Stromal cell of bone marrow (primary cell): ENCODE measurements at regions not wholly inside any gene's neighbourhood (a gene's known extent, or its start where the extent isn't known, plus 50 kb on each side); places are given as distances from the start of the nearest gene placed in this dataset.
"Not testable (repeated sequence)": the region's sequence is repeated elsewhere in the genome, so short reads cannot be mapped to it uniquely, and the experiment has no call there.

Experiments used
- DNase-seq: peaks from one replicate; pipeline ENCODE4 v3.0.0-alpha.2; 2012; ENCODE audit warnings: low read depth

DNA sequence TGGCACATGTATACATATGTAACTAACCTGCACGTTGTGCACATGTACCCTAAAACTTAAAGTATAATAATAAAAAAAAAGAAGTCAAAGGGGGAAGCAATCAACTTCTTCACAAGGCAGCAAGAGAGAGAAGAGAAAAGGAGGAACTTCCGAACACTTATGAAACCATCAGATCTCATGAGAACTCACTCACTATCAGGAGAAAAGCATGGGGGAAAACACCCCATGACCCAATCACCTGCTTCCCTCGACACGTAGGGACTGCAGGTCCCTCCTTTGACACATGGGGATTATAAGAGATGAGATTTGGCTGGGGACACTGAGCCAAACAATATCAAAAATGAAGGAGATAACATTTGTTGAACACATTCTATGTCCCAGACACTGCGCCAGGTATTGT, 94.8 kb upstream of the PHACTR1 start:
- DNase-seq, result no peak

- no peak for DNase-seq
Observed at GRCh38 chr6:12622566-12622965, 94.0 kb upstream of the PHACTR1 start.

DNA sequence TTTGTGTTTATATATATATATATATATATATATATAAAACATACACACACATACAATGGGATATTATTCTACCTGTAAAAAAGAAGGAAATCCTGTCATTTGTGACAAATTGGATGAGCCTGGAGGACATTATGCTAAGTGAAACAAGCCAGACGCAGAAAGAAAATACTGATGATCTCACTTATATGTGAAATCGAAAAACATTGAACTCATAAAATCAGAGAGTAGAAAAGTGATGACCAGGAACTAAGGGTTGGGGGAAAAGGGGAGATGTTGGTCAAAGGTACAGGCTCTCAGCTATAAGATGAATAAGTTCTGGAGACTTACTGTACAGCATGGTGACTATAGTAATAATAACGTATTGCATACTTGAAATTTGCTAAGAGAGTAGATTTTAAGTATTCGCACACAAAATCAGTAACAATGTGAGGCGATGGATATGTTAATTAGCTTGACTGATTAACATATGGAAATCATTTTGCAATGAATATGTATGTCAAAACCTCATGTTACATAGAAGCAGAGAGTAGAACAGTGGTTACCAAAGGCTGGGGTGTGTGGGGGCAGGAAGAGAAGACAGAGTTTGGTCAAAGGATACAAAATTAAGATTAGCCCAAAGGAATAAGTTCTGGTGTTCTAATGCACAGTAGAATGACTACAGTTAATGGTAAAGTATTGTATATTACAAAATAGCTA, 92.3 kb upstream of the PHACTR1 start:
- DNase-seq, result no peak

- no peak for DNase-seq
Observed at GRCh38 chr6:12627053-12627452, 89.5 kb upstream of the PHACTR1 start.

GRCh38 chr6:12628327-12628726, 88.2 kb upstream of the PHACTR1 start:
- no peak for DNase-seq

DNA sequence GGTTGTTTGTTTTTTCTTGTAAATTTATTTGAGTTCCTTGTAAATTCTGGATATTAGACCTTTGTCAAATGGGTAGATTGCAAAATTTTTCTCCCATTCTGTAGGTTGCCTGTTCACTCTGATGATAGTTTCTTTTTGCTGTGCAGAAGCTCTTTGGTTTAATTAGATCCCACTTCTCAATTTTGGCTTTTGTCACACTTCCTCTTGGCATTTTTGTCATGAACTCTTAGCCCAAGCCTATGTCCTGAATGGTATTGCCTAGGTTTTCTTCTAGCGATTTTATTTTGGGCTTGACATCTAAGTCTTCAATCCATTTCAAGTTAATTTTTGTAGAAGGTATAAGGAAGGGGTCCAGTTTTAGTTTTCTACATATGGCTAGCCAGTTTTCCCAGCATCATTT, 82.8 kb upstream of the PHACTR1 start:
- DNase-seq, result not testable (repeated sequence)

DNA sequence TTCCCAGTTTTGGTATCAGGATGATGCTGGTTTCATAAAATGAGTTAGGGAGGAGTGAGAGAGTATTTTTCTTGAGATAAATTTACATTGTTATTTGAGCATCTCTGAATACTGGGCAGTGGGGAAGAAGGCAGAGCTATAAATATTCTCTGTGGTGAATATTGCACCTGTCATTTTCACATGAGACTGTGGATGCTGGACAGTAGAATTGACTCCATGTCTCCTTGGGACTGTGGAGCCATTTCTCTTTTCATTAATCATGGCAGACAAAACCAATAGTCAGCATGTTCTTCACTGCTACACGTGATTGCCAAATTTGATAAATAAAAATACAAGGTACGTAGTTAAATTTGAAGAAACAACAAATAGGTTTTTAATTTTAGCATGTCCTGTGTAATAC, 81.2 kb upstream of the PHACTR1 start:
- DNase-seq, result no peak

DNA sequence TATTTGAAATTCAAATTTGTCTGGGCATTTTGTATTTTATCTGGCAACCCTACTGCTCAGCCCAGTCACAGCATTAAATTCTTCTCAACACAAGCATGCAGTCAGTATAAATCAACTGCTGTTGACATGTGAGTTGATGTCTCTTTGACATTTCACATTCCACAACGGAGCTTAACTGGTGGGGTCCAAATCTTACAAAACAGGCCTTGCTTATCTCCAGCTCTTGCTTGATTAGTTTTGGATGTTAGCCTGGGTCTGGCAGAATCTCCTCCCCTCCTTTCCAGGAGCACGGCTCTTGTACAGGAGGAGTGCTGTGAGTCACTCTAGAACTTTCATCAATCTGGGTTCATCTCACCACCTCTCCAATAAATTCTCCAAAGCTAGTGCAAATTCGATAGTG, 80.8 kb upstream of the PHACTR1 start:
- DNase-seq, result no peak

DNA sequence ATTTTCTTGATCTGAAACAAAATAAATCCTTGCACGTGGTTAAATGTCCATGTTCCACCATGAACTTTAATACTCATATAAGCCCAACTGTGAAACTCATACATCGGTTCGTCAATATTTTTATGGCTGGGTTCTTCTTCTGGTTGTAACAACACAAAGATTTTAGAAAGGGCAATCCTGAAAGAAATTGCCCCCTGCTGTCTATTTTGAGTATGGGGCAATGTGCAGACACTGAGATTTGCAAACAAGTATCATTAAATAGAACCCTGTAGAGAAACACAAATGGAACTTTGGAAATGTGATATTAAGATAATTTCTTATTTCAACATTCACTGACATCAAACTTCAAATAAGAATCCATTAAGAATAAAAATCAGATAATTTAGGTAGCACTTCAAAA, 80.2 kb upstream of the PHACTR1 start:
- DNase-seq, result no peak

- DNase-seq, result peak; percentile 24
Observed at GRCh38 chr6:12637960-12638641, 78.5 kb upstream of the PHACTR1 start.

DNA sequence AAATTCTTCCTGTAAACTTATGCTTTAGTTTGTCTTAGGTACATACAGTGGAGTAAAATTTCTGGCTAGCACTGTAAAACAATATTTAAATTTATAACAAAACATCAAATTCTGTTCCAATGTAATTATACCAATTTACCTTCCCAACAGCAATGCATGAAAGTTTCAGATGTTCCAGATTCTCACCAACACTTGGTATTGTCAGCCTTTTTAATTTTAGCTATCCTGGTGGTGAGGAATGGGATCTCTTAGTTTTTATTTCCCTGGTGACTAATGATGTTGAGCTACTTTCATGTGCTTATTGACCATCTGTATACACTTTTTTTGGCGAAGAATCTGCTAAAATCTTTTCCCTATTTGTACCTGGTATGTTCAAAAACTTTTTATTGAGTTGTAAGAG, 76.1 kb upstream of the PHACTR1 start:
- DNase-seq, result no peak

GRCh38 chr6:12641785-12642184, 74.8 kb upstream of the PHACTR1 start:
- not testable (repeated sequence) for DNase-seq

DNA sequence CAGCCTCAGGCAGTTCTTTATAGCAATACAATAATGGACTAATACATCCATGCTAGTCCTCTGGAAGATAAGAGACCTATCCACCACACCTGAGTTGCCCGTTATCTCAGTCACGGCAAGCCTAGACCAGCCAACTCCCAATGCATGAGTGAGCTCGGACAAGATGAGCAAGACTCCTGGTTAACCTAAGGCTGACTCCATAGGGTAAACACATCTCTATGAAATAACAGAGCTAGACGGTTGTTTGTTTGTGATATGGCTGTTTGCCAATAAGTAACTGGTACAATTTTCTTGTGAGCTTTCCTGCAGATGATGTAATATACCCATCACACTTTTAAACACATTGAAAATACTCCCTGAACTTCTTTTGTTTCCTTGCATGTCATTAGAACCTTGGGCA, 70.6 kb upstream of the PHACTR1 start:
- no peak for DNase-seq

GRCh38 chr6:12648171-12648570, 68.4 kb upstream of the PHACTR1 start:
- no peak for DNase-seq

- DNase-seq, result no peak
Observed at GRCh38 chr6:12649325-12649724, 67.2 kb upstream of the PHACTR1 start.

DNA sequence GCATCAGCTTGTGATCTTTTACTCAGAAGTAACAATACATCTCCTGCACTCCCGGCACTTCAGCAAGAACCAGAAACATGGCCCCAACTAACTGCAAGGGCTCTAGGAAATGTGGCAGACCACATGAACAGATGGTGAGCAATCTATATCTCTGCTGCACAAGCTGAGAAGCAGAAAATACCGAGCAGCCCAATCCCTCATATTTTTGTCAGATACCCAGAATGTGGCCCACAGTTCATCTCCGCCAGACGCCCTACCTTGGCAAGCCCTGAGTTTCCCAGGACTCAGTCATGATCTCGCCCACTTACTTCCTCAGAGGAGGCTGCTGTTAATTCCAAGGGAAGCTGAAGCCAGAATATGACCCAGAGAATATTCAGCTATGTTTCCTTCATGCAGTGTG, 63.1 kb upstream of the PHACTR1 start:
- DNase-seq, result no peak

DNA sequence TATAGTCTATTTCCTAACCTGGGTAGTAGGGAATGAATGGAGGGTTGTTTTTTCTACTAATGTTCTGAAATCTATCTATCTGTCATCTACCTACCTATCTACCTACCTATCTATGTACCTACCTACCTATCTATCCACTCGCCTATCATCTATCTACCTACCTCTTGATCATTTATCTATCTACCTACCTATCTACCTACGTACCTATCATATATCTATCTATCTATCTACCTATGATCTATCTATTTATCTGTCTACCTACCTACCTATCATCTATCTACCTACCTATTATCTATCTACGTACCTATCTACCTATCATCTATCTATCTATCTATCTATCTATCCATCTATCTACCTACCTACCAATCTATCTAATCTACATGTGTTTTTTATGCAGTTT, 62.5 kb upstream of the PHACTR1 start:
- no peak for DNase-seq

DNA sequence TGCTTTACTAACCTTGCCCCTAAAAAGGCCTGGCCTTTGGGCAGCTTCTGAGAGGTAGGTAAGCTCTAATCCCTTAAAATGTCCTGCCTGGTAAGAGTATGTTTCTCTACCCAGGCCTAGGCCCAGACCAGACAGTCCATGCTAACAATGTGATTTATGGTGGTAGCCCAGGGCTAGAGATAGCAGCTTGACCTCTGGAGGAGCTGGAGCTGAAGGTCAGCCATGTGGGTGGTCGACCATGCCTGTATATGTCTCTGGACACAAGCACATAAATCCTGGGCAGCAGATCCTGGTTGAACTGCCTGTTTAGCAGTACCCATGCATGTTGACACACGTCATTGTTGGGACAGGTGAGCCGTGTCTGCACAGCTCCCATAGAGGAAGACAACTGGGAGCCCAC, 62.1 kb upstream of the PHACTR1 start:
- no peak for DNase-seq

- DNase-seq, result no peak
Observed at GRCh38 chr6:12656906-12657305, 59.7 kb upstream of the PHACTR1 start.

- no peak for DNase-seq
Observed at GRCh38 chr6:12657884-12658283, 58.7 kb upstream of the PHACTR1 start.

GRCh38 chr6:12661432-12662089, 55.0 kb upstream of the PHACTR1 start:
- DNase-seq, result no peak
